ENCODE measurements at regions not wholly inside any gene's neighbourhood (a gene's known extent, or its start where the extent isn't known, plus 50 kb on each side); places are given as distances from the start of the nearest gene placed in this dataset.

GRCh38 chr1:188872376-188872775 lies 1605.3 kb downstream of the BRINP3 start:
- DNase-seq (ENCODE audit: low spot score) = no peak

GRCh38 chr1:188877668-188878067 lies 1600.0 kb downstream of the BRINP3 start:
- no peak for DNase-seq (ENCODE audit: low spot score)

GRCh38 chr1:188888386-188888785 lies 1589.3 kb downstream of the BRINP3 start:
- no peak for DNase-seq (ENCODE audit: low spot score)

GRCh38 chr1:188889166-188889565 lies 1588.5 kb downstream of the BRINP3 start:
- no peak for DNase-seq (ENCODE audit: low spot score)

GRCh38 chr1:188891958-188892357 lies 1585.7 kb downstream of the BRINP3 start:
- no peak for DNase-seq (ENCODE audit: low spot score)

- no peak for DNase-seq (ENCODE audit: low spot score)
These were observed 1582.1 kb downstream of the BRINP3 start for GRCh38 chr1:188895611-188896010.

GRCh38 chr1:188903241-188903640 lies 1574.4 kb downstream of the BRINP3 start:
- DNase-seq (ENCODE audit: low spot score) = no peak

- DNase-seq (ENCODE audit: low spot score) = no peak
These were observed 1573.5 kb downstream of the BRINP3 start for GRCh38 chr1:188904201-188904600.

GRCh38 chr1:188906921-188907641 lies 1570.6 kb downstream of the BRINP3 start:
- no peak for DNase-seq (ENCODE audit: low spot score)

- no peak for DNase-seq (ENCODE audit: low spot score)
These were observed 1547.3 kb downstream of the BRINP3 start for GRCh38 chr1:188930382-188930781.

- no peak for DNase-seq (ENCODE audit: low spot score)
These were observed 1546.2 kb downstream of the BRINP3 start for GRCh38 chr1:188931506-188931905.

- DNase-seq (ENCODE audit: low spot score) = no peak
These were observed 1539.6 kb downstream of the BRINP3 start for GRCh38 chr1:188937965-188938551.

GRCh38 chr1:188941986-188942385 lies 1535.7 kb downstream of the BRINP3 start:
- no peak for DNase-seq (ENCODE audit: low spot score)

GRCh38 chr1:188949701-188950100 lies 1528.0 kb downstream of the BRINP3 start:
- no peak for DNase-seq (ENCODE audit: low spot score)

GRCh38 chr1:188958461-188959115 lies 1519.1 kb downstream of the BRINP3 start:
- no peak for DNase-seq (ENCODE audit: low spot score)

GRCh38 chr1:188986745-188987417 lies 1490.8 kb downstream of the BRINP3 start:
- DNase-seq (ENCODE audit: low spot score) = no peak

GRCh38 chr1:188988589-188988988 lies 1489.1 kb downstream of the BRINP3 start:
- DNase-seq (ENCODE audit: low spot score) = no peak

GRCh38 chr1:188991221-188991930 lies 1486.3 kb downstream of the BRINP3 start:
- DNase-seq (ENCODE audit: low spot score) = no peak

- DNase-seq (ENCODE audit: low spot score) = no peak
These were observed 1469.8 kb downstream of the BRINP3 start for GRCh38 chr1:189007824-189008223.

- DNase-seq (ENCODE audit: low spot score) = no peak
These were observed 1456.1 kb downstream of the BRINP3 start for GRCh38 chr1:189021577-189021976.

GRCh38 chr1:189022015-189022414 lies 1455.6 kb downstream of the BRINP3 start:
- DNase-seq (ENCODE audit: low spot score) = no peak

- no peak for DNase-seq (ENCODE audit: low spot score)
These were observed 1450.2 kb downstream of the BRINP3 start for GRCh38 chr1:189027512-189027911.
